B cell (primary cell): ENCODE measurements at regions not wholly inside any gene's neighbourhood (a gene's known extent, or its start where the extent isn't known, plus 50 kb on each side); places are given as distances from the start of the nearest gene placed in this dataset.

Experiments used
- EZH2 ChIP-seq: IDR thresholded peaks from 2 replicates; pipeline ENCODE4 v1.6.1; 2012; ENCODE audit warnings: borderline replicate concordance, low read depth, mild to moderate bottlenecking, moderate library complexity, low read length; ENCODE audit not compliant: insufficient read depth, poor library complexity, severe bottlenecking
- TF ChIP-seq, protein P1 (sequence below): fragments of 200-600 bp; IDR thresholded peaks from one replicate; pipeline ENCODE4 v1.8.0; 2022; ENCODE audit warnings: antibody characterized with exemption, mild to moderate bottlenecking

DNA sequence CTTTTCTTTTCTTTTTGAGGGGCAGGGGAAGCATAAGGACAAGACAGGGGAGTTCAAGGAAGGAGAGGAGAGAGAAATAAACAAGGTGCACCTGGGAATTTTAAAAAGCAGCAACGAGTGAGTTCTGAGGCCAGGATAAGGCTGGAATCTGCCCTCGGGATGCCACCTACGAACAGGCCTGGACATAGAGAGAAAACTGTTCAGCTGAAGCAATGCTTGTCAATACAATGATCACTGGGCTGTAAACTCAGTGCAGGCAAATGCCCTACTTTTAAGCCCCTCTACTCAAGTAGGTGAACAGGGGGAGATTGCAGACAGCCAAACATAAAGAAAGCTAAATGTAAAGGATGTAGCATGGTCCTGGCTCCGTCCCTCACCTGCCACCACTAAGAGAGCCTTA lies 330.5 kb downstream of the ETAA1 start:
- TF ChIP-seq, protein P1, sequence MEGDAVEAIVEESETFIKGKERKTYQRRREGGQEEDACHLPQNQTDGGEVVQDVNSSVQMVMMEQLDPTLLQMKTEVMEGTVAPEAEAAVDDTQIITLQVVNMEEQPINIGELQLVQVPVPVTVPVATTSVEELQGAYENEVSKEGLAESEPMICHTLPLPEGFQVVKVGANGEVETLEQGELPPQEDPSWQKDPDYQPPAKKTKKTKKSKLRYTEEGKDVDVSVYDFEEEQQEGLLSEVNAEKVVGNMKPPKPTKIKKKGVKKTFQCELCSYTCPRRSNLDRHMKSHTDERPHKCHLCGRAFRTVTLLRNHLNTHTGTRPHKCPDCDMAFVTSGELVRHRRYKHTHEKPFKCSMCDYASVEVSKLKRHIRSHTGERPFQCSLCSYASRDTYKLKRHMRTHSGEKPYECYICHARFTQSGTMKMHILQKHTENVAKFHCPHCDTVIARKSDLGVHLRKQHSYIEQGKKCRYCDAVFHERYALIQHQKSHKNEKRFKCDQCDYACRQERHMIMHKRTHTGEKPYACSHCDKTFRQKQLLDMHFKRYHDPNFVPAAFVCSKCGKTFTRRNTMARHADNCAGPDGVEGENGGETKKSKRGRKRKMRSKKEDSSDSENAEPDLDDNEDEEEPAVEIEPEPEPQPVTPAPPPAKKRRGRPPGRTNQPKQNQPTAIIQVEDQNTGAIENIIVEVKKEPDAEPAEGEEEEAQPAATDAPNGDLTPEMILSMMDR: no peak
- no peak for TF ChIP-seq EZH2
